H9 (cell line): ENCODE measurements at regions not wholly inside any gene's neighbourhood (a gene's known extent, or its start where the extent isn't known, plus 50 kb on each side); places are given as distances from the start of the nearest gene placed in this dataset.

Source experiments
- DNase-seq: peaks from one replicate; pipeline ENCODE4 v3.0.0-alpha.2; 2017
- H2AFZ ChIP-seq: one replicate; pipeline ENCODE4 v1.6.1; 2013; ENCODE audit warnings: mild to moderate bottlenecking, low read length, control low read depth, moderate library complexity
- H2AK5ac ChIP-seq: 2 replicates; pipeline ENCODE4 v1.6.1; 2013; ENCODE audit warnings: low read length, control low read depth, mixed read lengths; ENCODE audit not compliant: insufficient read length
- H2BK120ac ChIP-seq: one replicate; pipeline ENCODE4 v1.6.1; 2013; ENCODE audit warnings: low read depth, mild to moderate bottlenecking, low read length, control low read depth, inconsistent platforms; ENCODE audit not compliant: poor library complexity, severe bottlenecking
- H2BK12ac ChIP-seq: 2 replicates; pipeline ENCODE4 v1.6.1; 2013; ENCODE audit warnings: low read length, control low read depth, mixed read lengths, low read depth; ENCODE audit not compliant: insufficient read length
- H2BK15ac ChIP-seq: 2 replicates; pipeline ENCODE4 v1.6.1; 2013; ENCODE audit warnings: low read depth, low read length, control low read depth
- H2BK20ac ChIP-seq: one replicate; pipeline ENCODE4 v1.6.1; 2013; ENCODE audit warnings: low read depth, mild to moderate bottlenecking, low read length, control low read depth, inconsistent platforms; ENCODE audit not compliant: poor library complexity, severe bottlenecking
- H2BK5ac ChIP-seq: 2 replicates; pipeline ENCODE4 v1.6.1; 2013; ENCODE audit warnings: low read length, control low read depth, mixed read lengths; ENCODE audit not compliant: insufficient read length
- H3K14ac ChIP-seq: 2 replicates; pipeline ENCODE4 v1.6.1; 2013; ENCODE audit warnings: low read length, control low read depth; ENCODE audit not compliant: insufficient read depth
- H3K18ac ChIP-seq: 2 replicates; pipeline ENCODE4 v1.6.1; 2013; ENCODE audit warnings: low read depth, mild to moderate bottlenecking, mixed read lengths, low read length, control low read depth; ENCODE audit not compliant: insufficient read length
- H3K23ac ChIP-seq: 2 replicates; pipeline ENCODE4 v1.6.1; 2013; ENCODE audit warnings: low read length, control low read depth, mixed read lengths, low read depth; ENCODE audit not compliant: insufficient read length
- H3K23me2 ChIP-seq: 2 replicates; pipeline ENCODE4 v1.6.1; 2013; ENCODE audit warnings: low read depth, mild to moderate bottlenecking, mixed read lengths, low read length, control low read depth; ENCODE audit not compliant: insufficient read length, poor library complexity, severe bottlenecking
- H3K27ac ChIP-seq: 2 replicates; pipeline ENCODE4 v1.5.1; 2013; ENCODE audit warnings: low read length, control low read depth, mixed read lengths, low read depth; ENCODE audit not compliant: insufficient read length
- H3K27me3 ChIP-seq: 2 replicates; pipeline ENCODE4 v1.6.1; 2013; ENCODE audit warnings: low read length, control low read depth, inconsistent platforms; ENCODE audit not compliant: insufficient read depth
- H3K4ac ChIP-seq: 2 replicates; pipeline ENCODE4 v1.6.1; 2013; ENCODE audit warnings: low read depth, mild to moderate bottlenecking, control low read depth, inconsistent platforms, low read length, moderate library complexity
- H3K4me1 ChIP-seq: 2 replicates; pipeline ENCODE4 v1.6.1; 2013; ENCODE audit warnings: low read length, control low read depth, inconsistent platforms; ENCODE audit not compliant: insufficient read depth
- H3K4me2 ChIP-seq: 2 replicates; pipeline ENCODE4 v1.6.1; 2013; ENCODE audit warnings: low read length, control low read depth, mixed read lengths; ENCODE audit not compliant: insufficient read length, insufficient read depth
- H3K56ac ChIP-seq: 2 replicates; pipeline ENCODE4 v1.6.1; 2013; ENCODE audit warnings: low read depth, mild to moderate bottlenecking, mixed read lengths, low read length, control low read depth; ENCODE audit not compliant: insufficient read length
- H3K79me1 ChIP-seq: 2 replicates; pipeline ENCODE4 v1.6.1; 2013; ENCODE audit warnings: low read depth, mild to moderate bottlenecking, moderate library complexity, low read length, control low read depth, inconsistent platforms; ENCODE audit not compliant: insufficient read depth, poor library complexity, severe bottlenecking
- H3K79me2 ChIP-seq: 2 replicates; pipeline ENCODE4 v1.6.1; 2013; ENCODE audit warnings: low read length, control low read depth, inconsistent platforms; ENCODE audit not compliant: insufficient read depth
- H3K9ac ChIP-seq: 2 replicates; pipeline ENCODE4 v1.6.1; 2013; ENCODE audit warnings: low read length, control low read depth, mixed read lengths; ENCODE audit not compliant: insufficient read length; ENCODE audit errors: extremely low read depth
- H3K9me3 ChIP-seq: one replicate; pipeline ENCODE4 v1.6.1; 2013; ENCODE audit warnings: low read depth, low read length, inconsistent platforms; ENCODE audit not compliant: control insufficient read depth
- H3T11ph ChIP-seq: one replicate; pipeline ENCODE4 v1.6.1; 2013; ENCODE audit warnings: mild to moderate bottlenecking, low read length, control low read depth, inconsistent platforms
- H4K20me1 ChIP-seq: one replicate; pipeline ENCODE4 v1.6.1; 2013; ENCODE audit not compliant: control insufficient read depth, insufficient read length, insufficient read depth
- H4K5ac ChIP-seq: 2 replicates; pipeline ENCODE4 v1.6.1; 2013; ENCODE audit warnings: low read depth, mild to moderate bottlenecking, mixed read lengths, low read length, control low read depth; ENCODE audit not compliant: insufficient read length
- H4K8ac ChIP-seq: replicated peaks from 2 replicates; pipeline ENCODE4 v1.6.1; 2013; ENCODE audit warnings: low read length, control low read depth, mixed read lengths, low read depth; ENCODE audit not compliant: insufficient read length
- H4K91ac ChIP-seq: 2 replicates; pipeline ENCODE4 v1.6.1; 2013; ENCODE audit warnings: low read depth, mild to moderate bottlenecking, moderate library complexity, mixed read lengths, low read length, control low read depth; ENCODE audit not compliant: insufficient read length
- H3K27ac Mint-ChIP-seq, 3 experiments: 2 replicates in 2 of 3; 3 replicates in 1 of 3; pipeline ENCODE4 v1.8.0; 2020 to 2021; ENCODE audit warnings: mixed read lengths in 3 of 3, mild to moderate bottlenecking in 1 of 3, moderate library complexity in 1 of 3
- H3K27me3 Mint-ChIP-seq: 2 replicates; pipeline ENCODE4 v1.8.0; 2021; ENCODE audit warnings: low read depth, mild to moderate bottlenecking, moderate library complexity, mixed read lengths
- H3K36me3 Mint-ChIP-seq, 3 experiments: 2 replicates in 2 of 3; 3 replicates in 1 of 3; pipeline ENCODE4 v1.8.0; 2020 to 2021; ENCODE audit warnings: low read depth in 3 of 3, mixed read lengths in 3 of 3; ENCODE audit not compliant: insufficient read depth in 1 of 3
- H3K4me1 Mint-ChIP-seq, 2 experiments: 2 replicates each; pipeline ENCODE4 v1.8.0; 2020; ENCODE audit warnings: mixed read lengths in 2 of 2
- H3K4me3 Mint-ChIP-seq, 2 experiments: 2 replicates in 1 of 2; 3 replicates in 1 of 2; pipeline ENCODE4 v1.8.0; 2020 to 2021; ENCODE audit warnings: mild to moderate bottlenecking in 2 of 2, mixed read lengths in 2 of 2, moderate library complexity in 1 of 2
- H3K9me3 Mint-ChIP-seq, 2 experiments: 2 replicates in 1 of 2; 3 replicates in 1 of 2; pipeline ENCODE4 v1.8.0; 2020; ENCODE audit warnings: mild to moderate bottlenecking in 2 of 2, mixed read lengths in 2 of 2, moderate library complexity in 1 of 2
- CTCF ChIP-seq: fragments of 200-600 bp; sonication (generic); conservative IDR thresholded peaks from 3 replicates; pipeline ENCODE4 v1.8.0; 2021; ENCODE audit warnings: antibody characterized with exemption, mild to moderate bottlenecking
- WGBS: extraction: QIAGEN DNeasy Blood & Tissue Kit; methylation state at CpG from one replicate; pipeline ENCODE4 v1.1.7; 2013; ENCODE audit warnings: missing lambda C conversion rate, low lambda C conversion rate, mixed read lengths; ENCODE audit not compliant: insufficient read length; ENCODE audit errors: extremely low coverage; 5-methylcytosine and 5-hydroxymethylcytosine counted together

- H3K9ac ChIP-seq = no peak overlapping the region
- no peak for TF ChIP-seq CTCF
- H3K36me3 Mint-ChIP-seq = peaks cover 0 to 9% (median 0%) of the 10 kb centered on the region in 3 experiments; a peak in 2 of 7 replicates
- no peak overlapping the region for H3K56ac ChIP-seq
- H3K4me2 ChIP-seq = no peak overlapping the region
- no peak overlapping the region for H3T11ph ChIP-seq
- no peaks in the 10 kb centered on the region for H3K27me3 Mint-ChIP-seq
- WGBS = no CpG with 5 or more reads among the region's 2 CpGs
- H3K4me3 Mint-ChIP-seq = no peak overlapping the region
- H3K4ac ChIP-seq = no peak overlapping the region
- H3K9me3 ChIP-seq = no peaks in the 10 kb centered on the region
- H2BK12ac ChIP-seq = no peak overlapping the region
- no peak overlapping the region for H3K14ac ChIP-seq
- H3K4me1 ChIP-seq = no peaks in the 10 kb centered on the region
- H3K18ac ChIP-seq = no peak overlapping the region
- no peaks in the 10 kb centered on the region for H3K79me2 ChIP-seq
- H2BK15ac ChIP-seq = no peak overlapping the region
- H3K79me1 ChIP-seq = no peaks in the 10 kb centered on the region
- no peak overlapping the region for H3K23ac ChIP-seq
- no peak overlapping the region for H4K91ac ChIP-seq
- no peak overlapping the region for H4K8ac ChIP-seq
- H4K5ac ChIP-seq = no peak overlapping the region
- H2AK5ac ChIP-seq = no peak overlapping the region
- H3K9me3 Mint-ChIP-seq = peaks cover 4% of the 10 kb centered on the region in 2 experiments; a peak in 4 of 5 replicates
- H2BK20ac ChIP-seq = no peak overlapping the region
- no peak overlapping the region for H3K27ac ChIP-seq
- no peaks in the 10 kb centered on the region for H3K23me2 ChIP-seq
- DNase-seq = no peak
- H3K27ac Mint-ChIP-seq = no peak overlapping the region
- H4K20me1 ChIP-seq = no peaks in the 10 kb centered on the region
- no peak overlapping the region for H2BK5ac ChIP-seq
- no peaks in the 10 kb centered on the region for H3K27me3 ChIP-seq
- H2AFZ ChIP-seq = no peak overlapping the region
- H3K4me1 Mint-ChIP-seq = peaks cover under 1% of the 10 kb centered on the region in 2 experiments; a peak in 1 of 4 replicates
- no peak overlapping the region for H2BK120ac ChIP-seq
Measured at GRCh38 chr2:114160263-114160981, 270.5 kb downstream of the ACTR3 start.
